IPS-NIHi11 (cell line): ENCODE measurements at regions not wholly inside any gene's neighbourhood (a gene's known extent, or its start where the extent isn't known, plus 50 kb on each side); places are given as distances from the start of the nearest gene placed in this dataset.

ENCODE experiments used
- DNase-seq: peaks from one replicate; pipeline ENCODE4 v3.0.0; 2012; ENCODE audit warnings: mixed read lengths, low spot score

DNA sequence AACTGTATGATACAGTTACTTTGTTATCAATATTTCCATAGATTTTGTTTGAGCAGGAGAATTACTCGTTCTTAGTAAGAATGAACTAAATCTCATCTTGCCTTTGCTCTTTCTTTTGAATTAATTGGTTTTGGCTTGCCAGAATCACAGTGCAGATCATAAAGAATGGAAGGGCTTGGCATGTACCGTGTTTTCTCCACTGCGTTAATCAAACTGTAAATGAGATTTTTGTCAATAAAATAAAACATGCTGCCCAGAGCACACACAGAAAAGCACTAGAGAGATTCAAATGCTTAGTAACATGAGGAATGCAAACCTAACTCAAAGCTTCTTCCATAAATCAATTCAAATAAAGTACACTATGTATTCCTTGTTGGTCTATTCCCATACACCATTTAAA is 229.6 kb upstream of the CDH2 start:
- DNase-seq = no peak

DNA sequence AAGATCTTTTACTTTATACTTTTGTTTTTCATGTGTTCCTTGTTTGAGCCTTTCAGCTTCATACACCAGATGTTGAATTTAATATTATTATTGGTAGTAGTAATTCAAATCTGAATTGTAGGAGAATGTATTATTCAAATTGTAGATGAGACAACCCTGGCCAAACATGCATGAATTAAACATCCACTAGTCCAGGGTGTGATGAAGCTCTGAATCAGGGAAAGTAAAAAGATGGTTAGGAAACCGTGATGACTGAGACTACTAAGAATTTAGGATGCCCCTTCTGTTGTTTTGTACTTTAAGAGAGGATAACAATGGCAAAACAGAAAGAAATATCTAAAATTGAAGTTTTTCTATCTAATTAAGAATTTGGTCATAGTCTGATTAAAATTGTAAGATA is 227.8 kb upstream of the CDH2 start:
- no peak for DNase-seq

DNA sequence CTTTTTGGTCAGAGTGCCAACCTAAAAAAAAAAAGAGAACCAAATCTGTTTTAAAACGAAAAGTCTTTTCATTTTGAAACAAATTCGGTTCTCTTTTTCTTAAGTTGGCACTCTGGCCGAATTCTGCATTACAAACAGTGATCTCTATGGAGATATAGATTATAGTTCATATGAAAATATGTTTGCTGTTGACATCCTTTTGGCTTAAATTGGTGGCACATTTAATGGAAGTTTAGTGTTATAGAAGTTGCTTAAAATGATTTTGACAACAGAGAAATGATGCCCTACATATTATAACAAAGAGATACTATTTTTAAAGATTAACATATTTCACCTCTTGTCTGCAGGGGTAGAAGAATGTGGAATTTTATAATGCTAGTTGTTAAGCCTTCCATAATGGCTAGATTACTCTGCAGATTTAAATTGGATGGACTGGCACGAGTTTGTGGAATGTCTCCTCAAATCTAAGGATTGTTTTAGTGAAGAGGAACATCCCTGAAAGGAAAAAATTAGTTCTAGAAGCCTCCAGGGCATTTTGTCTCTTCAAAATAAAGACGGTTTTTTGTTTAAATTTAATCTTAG is 222.9 kb upstream of the CDH2 start:
- DNase-seq = no peak

DNA sequence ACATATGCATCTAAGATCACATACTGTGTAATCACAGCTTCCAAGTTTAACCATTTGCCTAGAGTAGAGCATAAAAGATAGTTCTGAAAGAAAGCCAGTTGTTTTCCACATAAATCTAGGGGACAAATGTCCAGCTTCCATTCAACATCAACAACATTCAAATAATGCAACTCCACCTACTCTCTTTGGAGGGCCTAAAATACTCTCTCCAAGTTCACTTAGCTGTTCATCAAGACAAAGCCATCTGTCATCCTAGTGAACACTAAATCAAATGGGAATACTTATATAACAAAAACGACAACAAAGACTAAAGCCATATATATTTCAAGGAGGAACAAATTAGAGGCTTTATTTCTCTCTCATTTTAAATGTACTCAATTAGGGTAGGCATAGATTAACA is 221.5 kb upstream of the CDH2 start:
- no peak for DNase-seq

- DNase-seq = no peak
Observed at GRCh38 chr18:28390022-28390421, 213.1 kb upstream of the CDH2 start.

- DNase-seq = no peak
Observed at GRCh38 chr18:28382215-28382879, 205.4 kb upstream of the CDH2 start.

GRCh38 chr18:28372186-28372585 is 195.3 kb upstream of the CDH2 start:
- no peak for DNase-seq

DNA sequence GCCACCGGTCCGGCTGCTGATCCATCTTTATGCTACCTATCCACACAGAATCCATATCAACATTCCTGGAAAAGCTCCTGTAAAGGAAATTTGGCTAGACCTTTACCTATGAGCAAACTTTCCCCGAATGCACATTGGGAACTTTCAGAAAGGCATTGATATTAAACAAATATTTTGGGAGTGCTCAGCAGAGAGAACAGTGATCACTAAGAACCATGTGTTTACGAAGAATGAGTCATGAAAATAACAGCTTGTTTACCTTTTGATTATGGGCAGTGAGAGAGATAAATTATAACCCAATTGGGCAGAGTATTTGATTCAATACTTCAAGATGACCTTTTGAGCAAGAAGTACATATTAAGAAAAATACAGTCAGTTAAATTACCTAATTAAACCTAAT is 189.7 kb upstream of the CDH2 start:
- no peak for DNase-seq

DNA sequence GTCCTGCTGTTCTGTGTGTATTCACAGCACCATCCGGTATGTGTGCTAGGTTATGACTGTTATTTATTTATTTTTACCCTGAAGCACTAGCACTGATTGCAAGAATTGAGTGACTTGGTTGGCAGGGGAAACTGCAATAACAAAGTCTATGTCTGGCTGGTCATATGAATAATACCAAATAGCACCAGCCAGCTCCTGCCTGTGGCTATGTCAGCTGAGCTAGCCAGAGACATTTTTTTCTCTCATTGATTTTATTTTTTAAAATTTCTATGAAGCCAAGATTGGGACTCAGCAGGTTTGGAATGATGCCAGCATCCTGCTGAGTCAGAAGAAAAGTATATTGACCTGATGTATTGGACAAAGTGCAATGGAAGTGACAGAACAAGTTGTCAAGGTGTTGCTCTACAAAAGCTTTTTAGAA is 188.5 kb upstream of the CDH2 start:
- no peak for DNase-seq

- DNase-seq = no peak
Observed at GRCh38 chr18:28363124-28363523, 186.2 kb upstream of the CDH2 start.

DNA sequence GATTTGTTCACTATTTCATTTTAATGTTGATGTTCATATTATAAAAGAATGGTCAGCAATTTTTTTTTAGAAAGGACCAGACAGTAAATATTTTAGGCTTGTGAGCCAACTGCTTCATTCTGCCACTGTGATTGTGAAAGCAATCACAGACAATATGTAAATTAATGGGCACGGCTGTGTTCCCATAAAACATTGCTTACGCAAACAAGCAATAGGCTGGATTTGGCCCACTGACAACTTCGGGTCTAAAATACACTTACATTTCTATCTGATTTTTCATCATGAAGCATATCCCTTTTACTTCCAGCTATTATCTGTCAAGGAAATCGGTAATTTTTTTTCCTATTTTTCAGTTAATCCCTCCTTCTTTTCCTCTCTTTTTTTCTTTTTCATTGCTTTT is 182.2 kb upstream of the CDH2 start:
- no peak for DNase-seq

GRCh38 chr18:28357766-28358401 is 181.0 kb upstream of the CDH2 start:
- peak; percentile 54 for DNase-seq

DNA sequence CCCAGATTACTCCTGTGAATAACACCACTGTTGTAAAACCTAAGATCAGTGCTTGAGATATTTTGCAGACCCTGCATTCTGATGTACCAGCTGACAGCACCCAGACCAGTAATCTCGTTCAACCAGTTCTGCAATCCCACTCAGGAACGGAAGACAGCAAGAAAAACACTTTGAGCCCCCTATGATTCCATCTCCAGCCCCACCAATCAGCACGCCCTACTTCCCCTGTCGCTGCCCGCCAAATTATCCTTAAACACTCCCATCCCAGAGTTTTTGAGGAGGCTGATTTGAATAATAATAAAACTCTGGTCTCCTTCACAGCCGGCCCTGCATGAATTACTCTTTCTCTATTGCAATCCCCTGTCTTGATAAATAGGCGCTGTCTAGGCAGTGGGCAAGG is 173.9 kb upstream of the CDH2 start:
- DNase-seq = peak; percentile 26

DNA sequence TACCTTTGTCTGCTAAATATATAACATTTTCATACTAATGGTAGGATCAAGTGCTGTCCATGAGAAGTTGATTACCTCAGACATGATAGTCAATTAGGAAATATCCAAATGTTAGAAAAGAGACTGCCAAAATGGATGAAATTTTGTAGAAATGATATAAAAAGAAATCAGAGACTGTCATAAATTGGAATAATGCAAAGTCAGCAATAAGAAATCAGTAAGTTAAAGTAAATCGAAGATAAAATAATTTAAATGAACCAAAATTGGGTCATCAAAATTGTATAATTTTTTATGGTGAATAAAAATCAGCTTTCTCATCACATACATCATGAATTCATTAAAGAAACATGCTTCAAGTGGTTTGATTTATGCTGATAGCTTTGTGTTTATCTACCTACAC is 165.3 kb upstream of the CDH2 start:
- no peak for DNase-seq

DNA sequence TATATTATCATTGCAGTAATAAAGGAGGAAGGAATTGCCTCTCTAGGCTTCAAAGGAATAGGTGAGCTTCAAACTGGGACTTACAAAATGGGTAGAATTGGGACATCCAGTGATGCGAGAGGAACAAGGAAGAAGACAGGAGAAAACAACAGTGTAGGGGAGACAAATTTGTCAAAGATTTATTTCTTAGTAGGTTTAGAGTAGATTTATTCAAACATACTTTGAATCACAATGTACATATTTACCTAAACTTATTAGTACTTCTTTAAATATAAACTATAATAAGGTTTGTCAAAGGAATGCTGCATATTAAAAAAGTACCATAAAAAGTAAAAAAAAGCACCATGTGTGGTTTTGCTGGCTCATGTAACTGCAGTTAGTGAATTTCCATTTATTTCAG is 161.4 kb upstream of the CDH2 start:
- no peak for DNase-seq

DNA sequence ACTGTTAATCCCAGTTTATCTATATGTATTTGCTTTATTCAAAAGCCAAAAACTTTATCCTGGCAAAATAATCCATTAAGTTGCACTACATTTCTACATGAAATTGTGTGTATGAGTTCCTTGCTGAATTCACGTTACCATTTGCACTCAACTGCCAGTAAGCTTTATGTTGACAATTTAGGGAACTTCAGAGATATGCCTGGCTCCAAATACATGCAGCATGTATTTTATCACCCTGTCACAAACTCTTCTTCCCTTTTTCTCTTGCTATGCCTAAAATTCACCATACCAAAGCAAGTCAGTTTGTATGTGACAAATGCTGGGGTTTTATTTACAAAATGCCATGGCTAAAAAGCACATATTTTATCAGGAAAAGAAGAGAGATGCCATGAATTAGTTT is 157.6 kb upstream of the CDH2 start:
- no peak for DNase-seq

GRCh38 chr18:28332071-28332470 is 155.1 kb upstream of the CDH2 start:
- DNase-seq = no peak

GRCh38 chr18:28331551-28331950 is 154.6 kb upstream of the CDH2 start:
- no peak for DNase-seq

GRCh38 chr18:28313602-28314001 is 136.7 kb upstream of the CDH2 start:
- no peak for DNase-seq

GRCh38 chr18:28288784-28289183 is 111.9 kb upstream of the CDH2 start:
- no peak for DNase-seq

- DNase-seq = peak; percentile 64
Observed at GRCh38 chr18:28287146-28287545, 110.2 kb upstream of the CDH2 start.

- DNase-seq = no peak
Observed at GRCh38 chr18:28284132-28284531, 107.2 kb upstream of the CDH2 start.

DNA sequence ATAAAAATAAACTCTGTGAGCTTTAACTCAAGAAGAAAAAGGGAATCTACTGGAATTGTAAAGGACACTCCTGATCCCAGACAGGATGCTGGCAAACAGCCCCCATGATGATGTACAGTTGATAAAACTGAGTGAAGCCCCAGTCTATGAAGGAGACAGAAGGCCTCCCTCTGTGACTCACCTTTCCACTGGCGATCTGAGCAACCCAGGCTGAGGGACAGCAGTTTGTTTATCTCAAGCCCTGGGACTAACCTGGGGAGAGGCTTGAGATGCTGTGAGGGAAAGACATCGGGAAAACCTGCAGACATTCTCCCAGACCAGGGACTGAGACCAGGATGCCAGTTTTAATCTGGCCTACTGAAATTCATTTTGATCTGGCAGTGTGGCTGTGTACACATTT is 104.5 kb upstream of the CDH2 start:
- DNase-seq = no peak

- DNase-seq = no peak
Observed at GRCh38 chr18:28269750-28270149, 92.8 kb upstream of the CDH2 start.
